Lung microvascular endothelial cell (primary cell): ENCODE measurements at regions not wholly inside any gene's neighbourhood (a gene's known extent, or its start where the extent isn't known, plus 50 kb on each side); places are given as distances from the start of the nearest gene placed in this dataset.

ENCODE experiments used
- DNase-seq, 2 donors: peaks; one replicate each; pipeline versions ENCODE4 v3.0.0 to v3.0.0-alpha.2; 2010; ENCODE audit warnings: low read depth in 2 of 2

- no peak for DNase-seq
These were observed 196.9 kb upstream of the BANK1 start for GRCh38 chr4:101593666-101594065.

GRCh38 chr4:101584306-101584705 is 206.2 kb upstream of the BANK1 start:
- DNase-seq, result no peak

GRCh38 chr4:101563126-101563525 is 215.8 kb upstream of the PPP3CA start:
- no peak for DNase-seq

GRCh38 chr4:101556842-101557241 is 209.5 kb upstream of the PPP3CA start:
- DNase-seq, result no peak

GRCh38 chr4:101555341-101555880 is 208.1 kb upstream of the PPP3CA start:
- no peak for DNase-seq

- no peak for DNase-seq
These were observed 193.0 kb upstream of the PPP3CA start for GRCh38 chr4:101540336-101540735.

- DNase-seq, result no peak
These were observed 181.2 kb upstream of the PPP3CA start for GRCh38 chr4:101528526-101528925.

- no peak for DNase-seq
These were observed 179.9 kb upstream of the PPP3CA start for GRCh38 chr4:101527188-101527587.

GRCh38 chr4:101515566-101515965 is 168.2 kb upstream of the PPP3CA start:
- no peak for DNase-seq

GRCh38 chr4:101515099-101515498 is 167.8 kb upstream of the PPP3CA start:
- DNase-seq, result no peak

- DNase-seq, result no peak
These were observed 165.1 kb upstream of the PPP3CA start for GRCh38 chr4:101512416-101512815.

- no peak for DNase-seq
These were observed 154.1 kb upstream of the PPP3CA start for GRCh38 chr4:101501421-101501820.

GRCh38 chr4:101500742-101501141 is 153.4 kb upstream of the PPP3CA start:
- no peak for DNase-seq

- no peak for DNase-seq
These were observed 127.9 kb upstream of the PPP3CA start for GRCh38 chr4:101475246-101475645.

GRCh38 chr4:101471201-101471600 is 123.9 kb upstream of the PPP3CA start:
- DNase-seq, result no peak

- DNase-seq, result no peak
These were observed 117.3 kb upstream of the PPP3CA start for GRCh38 chr4:101464596-101464995.

- no peak for DNase-seq
These were observed 111.6 kb upstream of the PPP3CA start for GRCh38 chr4:101458914-101459313.

- DNase-seq, result no peak
These were observed 111.1 kb upstream of the PPP3CA start for GRCh38 chr4:101458473-101458872.

GRCh38 chr4:101451086-101451485 is 103.8 kb upstream of the PPP3CA start:
- no peak for DNase-seq

- no peak for DNase-seq
These were observed 94.1 kb upstream of the PPP3CA start for GRCh38 chr4:101441446-101441845.

- no peak for DNase-seq
These were observed 92.6 kb upstream of the PPP3CA start for GRCh38 chr4:101439926-101440325.

- DNase-seq, result no peak
These were observed 74.1 kb upstream of the PPP3CA start for GRCh38 chr4:101421386-101421785.

- no peak for DNase-seq
These were observed 73.3 kb upstream of the PPP3CA start for GRCh38 chr4:101420661-101421060.
